ENCODE measurements at regions not wholly inside any gene's neighbourhood (a gene's known extent, or its start where the extent isn't known, plus 50 kb on each side); places are given as distances from the start of the nearest gene placed in this dataset.

DNA sequence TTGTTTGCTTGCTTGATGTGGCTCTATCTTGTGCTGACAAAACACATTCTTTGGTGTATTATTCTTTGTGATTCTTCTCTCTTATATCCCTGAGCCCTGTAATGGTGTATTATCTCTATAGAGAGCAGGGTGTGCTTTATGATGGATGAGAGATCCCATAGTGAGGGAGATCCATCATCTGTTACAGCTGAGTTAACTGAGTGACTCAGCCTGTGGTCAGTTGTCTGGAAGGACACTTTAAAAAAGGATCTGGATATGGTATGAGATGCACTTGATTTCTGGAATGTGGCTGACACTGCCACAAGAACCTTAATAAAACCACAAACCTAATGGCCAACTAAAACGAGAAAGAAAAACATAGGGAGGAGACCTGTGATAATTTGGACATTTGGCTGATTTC lies 461.4 kb upstream of the SYT1 start:
- TF ChIP-seq, protein P1, sequence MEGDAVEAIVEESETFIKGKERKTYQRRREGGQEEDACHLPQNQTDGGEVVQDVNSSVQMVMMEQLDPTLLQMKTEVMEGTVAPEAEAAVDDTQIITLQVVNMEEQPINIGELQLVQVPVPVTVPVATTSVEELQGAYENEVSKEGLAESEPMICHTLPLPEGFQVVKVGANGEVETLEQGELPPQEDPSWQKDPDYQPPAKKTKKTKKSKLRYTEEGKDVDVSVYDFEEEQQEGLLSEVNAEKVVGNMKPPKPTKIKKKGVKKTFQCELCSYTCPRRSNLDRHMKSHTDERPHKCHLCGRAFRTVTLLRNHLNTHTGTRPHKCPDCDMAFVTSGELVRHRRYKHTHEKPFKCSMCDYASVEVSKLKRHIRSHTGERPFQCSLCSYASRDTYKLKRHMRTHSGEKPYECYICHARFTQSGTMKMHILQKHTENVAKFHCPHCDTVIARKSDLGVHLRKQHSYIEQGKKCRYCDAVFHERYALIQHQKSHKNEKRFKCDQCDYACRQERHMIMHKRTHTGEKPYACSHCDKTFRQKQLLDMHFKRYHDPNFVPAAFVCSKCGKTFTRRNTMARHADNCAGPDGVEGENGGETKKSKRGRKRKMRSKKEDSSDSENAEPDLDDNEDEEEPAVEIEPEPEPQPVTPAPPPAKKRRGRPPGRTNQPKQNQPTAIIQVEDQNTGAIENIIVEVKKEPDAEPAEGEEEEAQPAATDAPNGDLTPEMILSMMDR (IDR thresholded peaks at IDR 0.05; ENCODE audit: low read depth, low read length): no peak
- DNase-seq (ENCODE audit: extremely low read depth, low read depth): no peak

DNA sequence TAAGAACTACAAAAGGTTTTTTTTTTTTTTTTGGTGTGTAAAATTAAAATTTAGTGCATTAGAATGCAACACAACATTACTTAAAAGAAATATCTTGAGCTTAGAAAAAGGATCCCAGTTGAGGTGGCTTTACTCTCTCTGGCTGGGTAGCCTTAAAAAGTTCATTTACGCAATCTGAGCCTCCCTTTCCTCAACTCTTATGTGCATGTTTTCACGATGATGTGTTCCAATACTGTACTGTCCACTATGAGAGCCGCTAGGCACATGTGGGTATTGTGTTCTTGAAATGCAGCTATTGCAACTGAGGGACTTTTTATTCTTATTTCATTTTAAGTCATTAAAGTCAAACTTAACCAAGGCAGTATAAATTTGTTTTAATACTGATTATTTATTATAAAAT lies 460.9 kb upstream of the SYT1 start:
- DNase-seq (ENCODE audit: extremely low read depth, low read depth): no peak
- TF ChIP-seq, protein P1 (IDR thresholded peaks at IDR 0.05; ENCODE audit: low read depth, low read length): no peak

DNA sequence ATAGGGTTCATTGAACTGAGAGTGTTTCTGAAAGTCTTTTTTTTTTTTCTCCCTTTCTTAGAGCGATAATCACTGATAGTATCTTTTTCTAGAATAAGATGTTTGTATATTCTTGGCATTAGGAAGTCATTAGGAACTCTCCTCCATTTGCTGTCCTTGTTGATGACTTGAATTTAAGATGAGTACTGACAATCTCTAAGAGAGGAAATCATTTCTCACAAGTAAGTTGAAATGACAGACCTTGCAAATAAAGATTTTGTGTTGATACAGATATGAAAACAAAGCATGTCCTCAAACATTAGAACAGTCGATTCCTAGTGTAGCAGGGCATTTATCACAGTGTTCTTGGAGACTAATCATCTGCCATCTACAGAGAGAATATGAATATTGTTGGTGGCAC lies 458.4 kb upstream of the SYT1 start:
- DNase-seq (ENCODE audit: extremely low read depth, low read depth): no peak
- TF ChIP-seq, protein P1 (IDR thresholded peaks at IDR 0.05; ENCODE audit: low read depth, low read length): no peak

- TF ChIP-seq, protein P1 (IDR thresholded peaks at IDR 0.05; ENCODE audit: low read depth, low read length): no peak
- DNase-seq (ENCODE audit: extremely low read depth, low read depth): no peak
These were observed 457.7 kb upstream of the SYT1 start for GRCh38 chr12:78406828-78407227.

GRCh38 chr12:78407722-78408121 lies 456.9 kb upstream of the SYT1 start:
- TF ChIP-seq, protein P1 (IDR thresholded peaks at IDR 0.05; ENCODE audit: low read depth, low read length): no peak
- DNase-seq (ENCODE audit: extremely low read depth, low read depth): no peak

- TF ChIP-seq, protein P1 (IDR thresholded peaks at IDR 0.05; ENCODE audit: low read depth, low read length): no peak
- DNase-seq (ENCODE audit: extremely low read depth, low read depth): no peak
These were observed 450.5 kb upstream of the SYT1 start for GRCh38 chr12:78414071-78414470.

- TF ChIP-seq, protein P1 (IDR thresholded peaks at IDR 0.05; ENCODE audit: low read depth, low read length): no peak
- DNase-seq (ENCODE audit: extremely low read depth, low read depth): no peak
These were observed 445.7 kb upstream of the SYT1 start for GRCh38 chr12:78418919-78419318.
